ENCODE measurements at regions not wholly inside any gene's neighbourhood (a gene's known extent, or its start where the extent isn't known, plus 50 kb on each side); places are given as distances from the start of the nearest gene placed in this dataset.
A peak's percentile ranks its signal among the peaks of the same experiment; 100 is the strongest.

GRCh38 chr7:142353147-142354060, 95.5 kb upstream of the PRSS58 start:
- DNase-seq, result no peak

GRCh38 chr7:142352543-142352942, 94.7 kb upstream of the PRSS58 start:
- peak in 1 of 2 donors; percentile 41 for DNase-seq

- no peak for DNase-seq
Observed at GRCh38 chr7:142351145-142351544, 93.3 kb upstream of the PRSS58 start.

- DNase-seq, result no peak
Observed at GRCh38 chr7:142349670-142350405, 92.0 kb upstream of the PRSS58 start.

GRCh38 chr7:142348921-142349405, 91.1 kb upstream of the PRSS58 start:
- DNase-seq, result no peak

GRCh38 chr7:142348100-142348499, 90.2 kb upstream of the PRSS58 start:
- DNase-seq, result no peak

- no peak for DNase-seq
Observed at GRCh38 chr7:142347091-142347490, 89.2 kb upstream of the PRSS58 start.

DNA sequence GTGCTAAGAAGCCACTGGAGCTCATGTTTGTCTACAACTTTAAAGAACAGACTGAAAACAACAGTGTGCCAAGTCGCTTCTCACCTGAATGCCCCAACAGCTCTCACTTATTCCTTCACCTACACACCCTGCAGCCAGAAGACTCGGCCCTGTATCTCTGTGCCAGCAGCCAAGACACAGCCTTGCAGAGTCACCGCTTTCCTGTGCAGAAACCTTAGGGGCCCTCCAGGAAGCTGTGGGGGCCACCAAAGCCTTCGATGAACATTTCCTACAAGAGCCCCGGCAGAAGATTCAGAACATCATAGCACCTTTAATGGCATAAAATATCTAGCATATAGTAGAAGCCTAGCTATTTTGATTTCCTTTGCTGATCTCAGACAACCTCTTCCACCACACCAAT, 88.0 kb upstream of the PRSS58 start:
- DNase-seq, result peak; percentile 26 to 52

GRCh38 chr7:142338633-142339501, 81.0 kb upstream of the PRSS58 start:
- DNase-seq, result peak in 1 of 2 donors; percentile 37

DNA sequence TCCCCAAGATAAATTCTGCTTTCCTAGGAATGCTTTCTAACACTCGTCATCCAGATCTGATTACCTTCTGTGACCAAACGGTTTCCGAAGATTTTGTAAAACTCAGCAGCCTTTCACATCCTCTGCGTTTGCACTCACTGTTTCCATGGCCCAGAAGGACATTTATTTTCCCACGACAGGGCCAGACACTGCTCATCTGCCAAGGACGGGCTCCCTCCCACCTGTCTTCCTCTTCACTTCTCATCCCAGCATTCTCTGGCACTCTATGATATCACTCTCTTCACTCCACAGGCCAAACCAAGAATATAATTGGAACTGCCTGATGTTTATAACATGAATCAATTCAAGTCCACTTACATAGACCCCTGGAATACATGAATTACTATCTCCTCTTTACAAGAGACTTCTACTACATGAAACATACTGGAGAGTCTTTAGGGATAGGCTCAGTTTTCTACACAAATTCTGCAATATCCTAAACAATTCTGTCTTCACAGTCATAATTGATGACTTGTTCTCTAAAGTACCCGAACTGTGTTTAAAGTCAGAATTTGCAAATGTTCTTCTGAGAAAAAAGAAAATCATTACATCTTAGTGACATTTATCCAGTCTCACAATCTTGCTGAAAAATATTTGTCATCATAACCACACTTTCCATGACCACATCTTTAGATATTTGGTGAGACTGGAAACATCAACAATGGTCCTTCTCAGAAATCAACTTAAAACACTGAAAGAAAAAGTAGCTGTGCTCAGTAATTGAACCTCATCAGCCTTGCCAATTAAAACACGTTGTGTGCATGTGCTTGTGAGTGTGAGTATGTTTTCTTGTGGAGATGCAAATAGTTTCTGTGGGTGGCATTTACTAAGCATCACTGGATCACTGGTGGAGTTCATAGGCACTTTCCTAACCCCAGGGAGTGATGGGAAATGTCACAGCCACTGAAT, 79.5 kb upstream of the PRSS58 start:
- DNase-seq, result no peak

- DNase-seq, result no peak
Observed at GRCh38 chr7:142334806-142335205, 76.9 kb upstream of the PRSS58 start.

DNA sequence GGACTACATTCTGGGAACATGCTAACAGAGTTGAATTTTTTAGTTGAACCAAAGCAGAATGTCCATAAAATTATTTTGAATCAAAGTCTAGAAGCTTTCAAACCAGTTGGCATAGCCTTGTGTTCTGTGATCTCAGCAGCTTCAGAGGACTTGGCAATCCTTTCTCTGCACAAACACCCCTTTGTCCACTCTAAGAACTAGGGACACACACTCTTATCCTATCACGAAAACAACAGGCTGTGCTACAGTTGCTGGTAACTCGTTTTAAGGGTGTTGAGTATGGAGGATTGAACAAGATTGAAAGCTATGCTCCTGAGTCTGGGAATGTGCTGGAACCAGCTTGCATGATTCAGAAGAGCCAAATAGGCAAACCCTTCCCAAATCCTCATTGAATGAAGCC, 76.4 kb upstream of the PRSS58 start:
- no peak for DNase-seq

- no peak for DNase-seq
Observed at GRCh38 chr7:142332421-142332820, 74.6 kb upstream of the PRSS58 start.

GRCh38 chr7:142331941-142332340, 74.1 kb upstream of the PRSS58 start:
- DNase-seq, result no peak

DNA sequence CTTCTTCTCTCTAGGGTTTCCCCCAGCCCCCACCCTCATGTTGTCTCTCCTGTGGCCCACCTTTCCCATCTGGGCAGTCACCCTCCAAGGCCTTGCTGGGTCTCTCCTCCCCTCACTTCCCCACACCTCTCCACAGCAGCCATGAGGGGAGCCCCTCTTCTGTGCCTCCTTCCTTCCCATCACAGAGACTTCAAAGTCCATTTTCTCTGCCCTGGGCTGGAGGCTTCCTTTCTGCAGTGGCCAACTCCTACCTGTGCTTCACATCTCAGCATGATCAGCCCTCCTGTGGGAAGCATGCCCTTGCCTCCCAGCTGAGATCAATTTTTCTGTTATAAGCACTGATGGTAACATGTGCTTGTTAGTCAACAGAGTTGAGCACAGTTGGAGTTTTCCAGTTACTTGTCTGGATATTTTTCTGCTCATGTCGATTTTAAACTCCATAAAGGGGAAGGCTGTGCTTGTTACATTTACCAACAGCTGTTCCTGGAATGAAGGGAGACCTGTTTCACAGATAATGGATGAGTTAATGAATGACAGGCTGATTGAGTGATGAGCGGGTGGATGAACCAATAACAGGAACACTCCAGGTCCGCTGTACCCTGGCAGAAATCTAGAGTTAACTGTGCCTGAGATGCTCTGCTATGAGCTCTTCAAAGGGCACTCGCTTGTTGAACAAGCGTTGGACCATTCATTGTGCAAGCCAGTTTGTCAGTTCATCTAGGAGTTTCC, 71.4 kb upstream of the PRSS58 start:
- DNase-seq, result no peak

DNA sequence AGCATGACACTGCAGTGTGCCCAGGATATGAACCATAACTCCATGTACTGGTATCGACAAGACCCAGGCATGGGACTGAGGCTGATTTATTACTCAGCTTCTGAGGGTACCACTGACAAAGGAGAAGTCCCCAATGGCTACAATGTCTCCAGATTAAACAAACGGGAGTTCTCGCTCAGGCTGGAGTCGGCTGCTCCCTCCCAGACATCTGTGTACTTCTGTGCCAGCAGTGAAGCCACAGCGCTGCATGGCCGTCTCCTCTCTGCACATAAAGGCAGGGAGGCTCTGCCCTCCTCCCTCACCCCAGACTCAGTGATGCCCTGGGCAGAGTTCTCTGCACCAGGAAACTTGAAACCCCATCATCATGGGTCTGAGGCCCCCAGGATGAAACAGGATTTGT, 70.7 kb upstream of the PRSS58 start:
- no peak for DNase-seq

DNA sequence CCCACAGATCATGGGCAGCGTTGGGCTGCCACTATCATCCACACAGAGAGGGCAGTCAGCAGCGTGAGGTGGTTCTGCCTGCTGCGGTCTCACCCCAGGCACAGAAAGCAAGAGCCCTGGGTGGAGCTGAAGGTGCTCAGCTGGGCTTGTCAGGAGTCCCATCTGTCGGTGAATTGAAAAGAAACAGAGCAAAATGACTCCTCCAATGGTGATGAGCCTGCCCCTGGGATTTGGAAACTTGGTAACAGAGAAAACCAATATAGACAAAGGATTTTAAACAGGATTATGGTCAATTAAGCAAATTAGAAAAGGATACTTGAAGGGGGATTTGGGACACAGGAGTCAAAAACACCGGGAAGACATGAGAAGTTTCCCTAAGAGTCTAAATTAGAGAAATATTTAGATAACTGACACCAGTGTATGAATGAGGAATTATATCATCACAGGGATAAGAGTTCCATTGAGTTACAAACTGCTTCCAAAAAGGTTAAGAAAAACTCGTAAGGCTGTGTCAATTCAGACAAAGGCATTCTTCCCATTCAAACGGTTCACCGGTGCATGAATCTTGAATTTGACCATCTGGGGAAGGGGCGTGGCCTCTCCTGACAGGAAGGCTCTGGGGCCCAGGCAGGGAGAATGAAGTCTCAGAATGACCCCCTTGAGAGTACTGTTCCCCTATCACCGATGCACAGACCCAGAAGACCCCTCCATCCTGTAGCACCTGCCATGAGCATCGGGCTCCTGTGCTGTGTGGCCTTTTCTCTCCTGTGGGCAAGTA, 70.0 kb upstream of the PRSS58 start:
- DNase-seq, result no peak

DNA sequence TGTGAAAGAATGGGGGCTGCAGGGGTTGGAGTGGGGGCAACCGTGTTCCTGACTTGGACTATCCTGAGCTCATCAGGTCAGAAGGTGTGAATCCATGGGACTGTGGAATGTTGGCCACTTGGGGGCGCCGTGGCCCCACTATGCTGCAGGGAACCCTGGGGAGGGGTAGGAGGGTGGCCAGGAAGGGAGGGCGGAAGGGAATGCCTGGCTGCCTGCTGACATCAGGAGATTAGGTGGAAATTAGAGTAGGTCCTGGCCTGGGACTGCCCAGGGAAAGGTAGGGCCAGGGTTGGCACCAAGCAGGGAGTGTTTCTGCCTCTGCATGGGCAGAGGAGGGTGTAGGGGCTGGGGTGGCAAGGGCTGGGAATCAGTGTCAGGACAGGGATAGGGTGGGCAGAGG, 65.8 kb upstream of the PRSS58 start:
- DNase-seq, result peak in 1 of 2 donors; percentile 51

- DNase-seq, result no peak
Observed at GRCh38 chr7:142321391-142321790, 63.5 kb upstream of the PRSS58 start.

DNA sequence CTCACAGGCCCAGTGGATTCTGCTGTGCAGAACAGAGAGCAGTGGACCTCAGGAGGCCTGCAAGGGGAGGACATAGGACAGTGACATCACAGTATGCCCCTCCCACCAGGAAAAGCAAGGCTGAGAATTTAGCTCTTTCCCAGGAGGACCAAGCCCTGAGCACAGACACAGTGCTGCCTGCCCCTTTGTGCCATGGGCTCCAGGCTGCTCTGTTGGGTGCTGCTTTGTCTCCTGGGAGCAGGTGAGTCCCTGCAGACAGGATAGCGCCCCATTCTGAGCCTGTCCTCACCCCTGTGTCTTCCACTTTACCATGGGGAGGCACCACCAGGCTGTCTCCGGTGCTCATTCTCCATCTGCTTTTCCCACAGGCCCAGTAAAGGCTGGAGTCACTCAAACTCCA, 63.0 kb upstream of the PRSS58 start:
- DNase-seq, result no peak

Data from CD4-positive, alpha-beta T cell treated with Interferon alpha-2 for 1 hour (primary cell).